Iris pigment epithelial cell (primary cell): ENCODE measurements at regions not wholly inside any gene's neighbourhood (a gene's known extent, or its start where the extent isn't known, plus 50 kb on each side); places are given as distances from the start of the nearest gene placed in this dataset.
A peak's percentile ranks its signal among the peaks of the same experiment; 100 is the strongest.

Source experiments
- DNase-seq: peaks from one replicate; pipeline ENCODE4 v3.0.0-alpha.2; 2011; ENCODE audit warnings: low read depth

DNA sequence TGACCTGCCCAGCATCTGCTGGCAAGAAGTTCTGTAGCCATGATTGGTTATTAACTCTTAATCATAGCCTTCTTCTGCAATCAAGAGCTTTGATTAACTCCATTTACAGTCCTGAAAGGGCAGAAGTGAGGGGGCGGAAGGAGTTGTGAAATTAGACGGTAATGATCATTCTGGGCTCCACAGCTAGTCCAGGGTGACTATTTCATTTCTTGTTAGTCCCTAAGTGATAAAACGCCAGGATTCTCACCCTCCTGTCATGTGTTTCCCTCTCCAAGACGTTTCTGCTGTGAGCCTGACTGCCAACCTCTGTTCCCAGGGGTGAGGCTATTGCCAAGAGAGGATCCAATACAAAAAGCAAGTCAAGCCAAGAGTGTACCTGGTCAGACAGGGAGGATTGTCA, 155.9 kb upstream of the IPO5 start:
- DNase-seq, result no peak

DNA sequence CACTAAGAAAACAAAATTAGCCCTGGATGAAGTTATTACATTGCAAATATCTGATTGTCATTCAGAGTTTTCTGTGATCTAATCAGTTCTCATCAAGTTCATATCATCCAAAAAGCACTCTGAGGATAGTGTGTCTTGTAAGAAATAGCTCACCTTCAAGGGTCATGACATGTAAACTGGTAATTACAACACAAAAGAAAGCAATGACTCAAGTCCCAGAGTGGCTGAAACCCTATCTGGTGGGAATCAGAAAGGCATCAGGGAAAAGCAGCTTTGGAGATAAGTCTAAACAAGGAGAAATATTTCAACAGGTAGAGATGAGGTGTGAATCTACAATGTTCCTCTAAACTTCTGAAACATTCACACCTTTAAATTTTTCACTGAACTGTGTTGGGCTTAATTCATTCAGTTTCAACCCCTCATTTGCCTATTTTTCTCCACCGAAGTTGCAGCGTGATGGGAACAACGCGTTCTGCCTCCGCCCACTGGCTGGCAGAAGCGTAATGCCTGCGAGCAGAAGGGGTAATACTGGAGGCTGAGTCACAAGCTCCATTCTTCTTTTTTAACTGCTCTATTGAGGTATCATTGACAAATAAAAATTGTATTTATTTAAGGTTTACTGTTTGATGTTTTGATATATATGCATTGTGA, 155.2 kb upstream of the IPO5 start:
- DNase-seq, result peak; percentile 9

DNA sequence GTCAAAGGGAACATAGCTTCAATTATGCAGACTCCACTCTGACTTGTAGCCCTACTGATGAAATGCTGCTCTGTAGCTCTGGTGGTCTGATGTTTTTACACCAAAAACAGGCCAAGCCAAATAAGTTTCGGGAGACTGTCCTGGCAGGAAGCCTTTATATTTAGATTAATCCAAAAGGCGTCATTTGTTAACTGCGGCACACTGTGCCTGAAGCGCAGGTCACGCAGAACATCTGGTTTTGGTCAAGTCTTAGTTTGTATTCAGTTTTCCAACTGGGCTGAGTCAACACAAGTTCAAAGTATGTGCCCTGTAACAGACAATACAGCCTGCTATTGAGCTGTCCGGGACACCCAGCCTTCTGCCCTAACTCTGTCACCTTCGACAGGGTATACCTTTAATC, 154.6 kb upstream of the IPO5 start:
- DNase-seq, result peak; percentile 12

DNA sequence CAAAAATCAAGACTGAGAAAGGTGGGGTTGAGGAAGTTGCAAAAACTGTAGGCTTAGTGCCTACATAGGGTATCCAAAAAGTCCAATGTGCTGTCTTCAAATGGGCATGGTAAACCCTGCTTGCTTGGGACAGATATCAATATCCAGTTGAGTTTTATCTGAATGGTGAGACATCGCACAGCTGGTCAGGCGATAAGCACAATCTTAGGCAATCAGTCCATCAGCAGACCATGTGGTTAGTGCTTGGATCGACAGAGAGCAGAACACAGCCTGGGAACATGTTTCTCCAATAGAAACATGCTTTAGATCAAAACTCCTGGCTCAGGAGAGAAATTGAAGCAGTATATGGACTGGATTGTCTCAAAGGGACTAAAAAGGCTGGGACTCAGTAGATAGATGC, 151.3 kb upstream of the IPO5 start:
- no peak for DNase-seq

DNA sequence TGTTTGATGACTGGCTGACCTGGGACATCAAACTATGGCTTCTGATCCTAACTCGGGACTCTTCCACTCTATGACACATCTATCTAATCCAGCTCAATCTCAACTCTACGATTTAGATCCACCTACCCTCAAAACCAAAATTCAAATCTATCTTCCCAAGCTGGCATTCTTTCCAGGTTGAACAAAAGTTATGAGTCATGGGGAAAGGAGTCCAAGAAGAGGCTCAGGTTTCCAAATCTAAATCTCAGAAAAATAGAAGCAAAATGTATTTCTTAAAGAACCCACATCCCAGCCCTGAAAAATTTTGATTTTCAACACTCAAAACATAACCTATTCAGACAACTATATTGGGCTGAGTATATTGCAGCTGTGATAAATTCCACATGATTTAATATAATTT, 143.9 kb upstream of the IPO5 start:
- DNase-seq, result peak; percentile 11

DNA sequence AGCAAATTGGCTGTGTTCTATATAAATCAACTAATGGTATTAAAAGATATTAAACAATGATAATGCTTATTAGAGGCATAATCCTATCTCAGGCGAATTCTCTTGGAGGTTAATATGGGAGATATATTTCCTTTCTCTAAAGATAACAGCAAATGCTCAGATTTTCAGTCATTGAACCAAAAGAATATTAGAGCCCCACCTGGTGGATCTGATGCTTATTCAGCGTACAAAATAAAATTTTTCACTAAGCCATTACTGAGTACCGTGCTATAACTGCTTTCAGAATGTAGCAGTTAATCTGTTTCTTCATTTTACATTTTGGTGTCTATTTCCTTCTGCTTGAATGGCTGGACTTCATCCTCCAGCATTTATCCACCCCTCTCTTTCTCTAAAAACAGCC, 143.3 kb upstream of the IPO5 start:
- peak; percentile 26 for DNase-seq

DNA sequence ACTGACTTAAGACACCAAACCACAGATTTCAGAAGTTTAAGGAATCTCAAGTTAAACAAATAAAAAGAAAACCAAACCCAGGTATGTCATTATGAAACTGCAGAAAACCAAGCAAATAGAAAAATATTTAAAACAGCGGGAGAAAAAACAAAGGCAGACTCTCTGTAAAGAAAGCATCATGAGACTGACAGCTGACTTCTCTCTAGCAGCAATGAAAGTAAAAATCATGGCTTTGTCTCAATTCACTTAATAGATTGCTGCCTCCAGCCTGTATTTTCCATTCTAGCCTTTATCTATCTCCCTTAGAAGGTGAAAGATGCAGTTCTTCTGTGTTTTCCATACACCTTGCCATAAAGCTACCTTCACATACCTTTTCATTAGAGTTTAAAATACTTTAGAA, 131.1 kb upstream of the IPO5 start:
- DNase-seq, result no peak

DNA sequence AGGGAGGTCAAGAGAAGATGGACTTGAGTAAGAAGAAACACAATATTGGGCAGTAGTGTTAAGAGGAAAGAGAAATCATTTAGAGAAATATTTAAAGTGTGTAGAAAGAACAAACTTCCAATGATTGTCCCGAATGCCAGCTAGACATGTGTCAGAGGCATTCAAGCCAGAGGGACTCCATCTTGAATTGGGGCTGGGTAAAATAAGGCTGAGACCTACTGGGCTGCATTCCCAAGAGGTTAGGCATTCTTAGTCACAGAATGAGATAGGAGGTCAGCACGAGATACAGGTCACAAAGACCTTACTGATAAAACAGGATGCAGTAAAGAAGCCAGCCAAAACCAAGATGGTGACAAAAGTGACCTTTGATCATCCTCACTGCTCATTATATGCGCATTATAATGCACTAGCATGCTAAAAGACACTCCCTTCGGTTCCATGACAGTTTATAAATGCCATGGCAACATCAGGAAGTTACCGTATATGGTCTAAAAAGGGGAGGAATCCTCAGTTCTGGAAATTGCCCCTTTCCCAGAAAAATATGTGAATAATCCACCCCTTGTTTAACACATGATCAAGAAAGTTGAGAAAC, 127.0 kb upstream of the IPO5 start:
- DNase-seq, result no peak

DNA sequence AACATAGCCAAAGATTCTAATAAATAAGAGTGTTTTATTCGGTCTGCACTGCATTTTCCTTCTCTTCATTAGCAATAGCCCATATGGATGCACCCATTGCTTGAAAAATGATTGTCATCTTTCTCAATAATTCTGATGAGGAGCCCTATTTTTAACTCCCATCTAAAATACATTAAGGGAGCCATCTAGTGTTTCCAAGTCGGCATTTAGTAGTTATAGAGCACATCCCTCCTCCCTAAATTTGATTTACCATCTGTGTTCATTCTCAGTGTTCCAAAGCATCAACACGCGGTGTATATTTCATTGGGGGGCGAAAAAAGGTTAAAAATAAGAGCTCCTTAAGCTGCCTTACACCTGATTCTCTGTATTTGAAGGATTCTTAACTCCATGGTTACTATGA, 119.2 kb upstream of the IPO5 start:
- DNase-seq, result no peak

DNA sequence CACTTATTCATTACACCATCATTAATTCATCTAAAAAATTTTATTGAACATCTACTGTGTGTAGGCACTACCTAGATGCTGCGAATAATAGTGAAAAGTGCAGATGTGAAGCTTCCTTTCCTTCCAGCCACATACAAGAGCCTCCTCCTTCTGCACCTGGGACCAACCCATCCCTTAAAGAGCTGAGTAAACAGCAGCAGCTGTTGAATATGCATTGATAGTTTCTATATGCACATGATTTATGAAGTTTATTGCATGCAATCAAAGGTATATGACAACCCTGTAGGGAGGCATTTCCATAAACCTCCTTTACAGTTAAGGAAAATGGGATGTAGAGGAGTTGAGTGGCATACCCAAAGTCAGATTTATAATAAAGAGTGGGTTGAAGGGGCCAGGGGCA, 110.3 kb upstream of the IPO5 start:
- no peak for DNase-seq

DNA sequence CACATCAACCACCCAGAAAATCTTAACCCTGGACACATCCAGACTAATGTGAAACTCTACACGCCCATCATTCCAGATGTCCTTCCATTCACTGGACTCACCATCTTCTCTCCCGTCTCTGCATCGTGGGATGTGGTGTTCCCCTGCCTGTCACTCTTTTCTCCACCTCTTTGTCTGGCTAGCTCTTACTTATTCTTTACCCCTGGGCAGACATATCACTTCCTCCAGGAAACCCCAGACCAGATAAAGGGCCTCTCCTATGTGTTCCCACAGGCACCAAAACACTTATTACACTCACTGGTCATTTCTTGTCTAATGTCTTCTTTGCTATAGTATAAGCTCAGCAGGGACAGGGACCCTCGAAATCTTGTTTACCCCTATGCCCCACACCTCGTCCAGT, 109.3 kb upstream of the IPO5 start:
- DNase-seq, result no peak

DNA sequence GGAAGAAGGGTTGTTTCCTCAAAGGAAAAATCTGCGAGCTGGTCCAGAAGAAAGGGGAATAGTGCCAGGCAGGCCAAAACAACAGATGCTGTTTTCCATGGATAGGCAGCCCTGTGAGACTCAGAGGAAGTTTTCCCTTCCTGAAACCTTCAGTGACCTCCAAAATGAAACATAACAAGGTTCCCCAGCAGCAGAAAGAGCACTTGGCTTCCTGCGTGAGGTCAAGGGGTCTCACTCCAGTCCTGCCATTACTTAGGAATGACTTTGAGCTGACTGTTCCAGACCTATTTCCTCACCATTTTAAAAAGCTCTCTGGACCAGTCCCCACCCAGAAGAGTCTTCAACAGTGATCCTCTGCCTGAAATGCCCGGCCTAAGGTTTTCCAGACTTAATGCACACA, 104.6 kb upstream of the IPO5 start:
- no peak for DNase-seq

DNA sequence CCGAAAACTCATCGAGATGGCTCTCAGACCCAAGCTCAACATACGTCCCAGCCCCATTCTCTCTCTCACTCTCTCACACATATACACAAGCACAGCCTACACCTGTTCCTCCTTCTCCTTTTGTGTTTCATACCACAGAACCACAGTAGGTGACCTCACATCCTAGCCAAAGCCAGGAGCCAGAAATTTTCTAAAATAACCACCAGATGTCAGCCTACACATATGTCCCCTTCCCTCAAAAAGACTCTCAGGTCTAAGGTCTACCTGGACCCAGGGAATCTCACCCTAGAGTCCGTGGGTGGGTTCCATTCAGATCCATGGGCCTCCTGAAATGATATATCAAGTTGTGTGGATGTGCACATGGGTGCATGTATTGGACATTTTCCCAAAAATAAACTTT, 104.2 kb upstream of the IPO5 start:
- peak; percentile 39 for DNase-seq

DNA sequence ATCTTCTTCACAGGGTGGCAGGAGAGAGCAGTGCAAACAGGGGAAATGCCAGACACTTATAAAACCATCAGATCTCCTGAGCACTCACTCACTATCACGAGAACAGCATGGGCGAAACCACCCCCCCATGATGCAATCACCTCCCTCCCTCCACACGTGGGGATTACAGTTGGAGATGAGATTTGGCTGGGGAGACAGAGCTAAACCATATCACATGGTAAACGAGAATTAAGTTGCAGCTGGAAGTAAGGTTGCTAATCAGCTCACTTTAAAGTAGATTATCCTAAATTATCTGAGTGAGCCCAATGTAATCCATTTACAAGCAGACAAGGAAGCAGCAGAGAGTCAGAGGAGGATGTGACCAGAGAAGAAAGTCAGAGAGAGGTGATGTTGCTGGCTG, 102.2 kb upstream of the IPO5 start:
- peak; percentile 26 for DNase-seq

DNA sequence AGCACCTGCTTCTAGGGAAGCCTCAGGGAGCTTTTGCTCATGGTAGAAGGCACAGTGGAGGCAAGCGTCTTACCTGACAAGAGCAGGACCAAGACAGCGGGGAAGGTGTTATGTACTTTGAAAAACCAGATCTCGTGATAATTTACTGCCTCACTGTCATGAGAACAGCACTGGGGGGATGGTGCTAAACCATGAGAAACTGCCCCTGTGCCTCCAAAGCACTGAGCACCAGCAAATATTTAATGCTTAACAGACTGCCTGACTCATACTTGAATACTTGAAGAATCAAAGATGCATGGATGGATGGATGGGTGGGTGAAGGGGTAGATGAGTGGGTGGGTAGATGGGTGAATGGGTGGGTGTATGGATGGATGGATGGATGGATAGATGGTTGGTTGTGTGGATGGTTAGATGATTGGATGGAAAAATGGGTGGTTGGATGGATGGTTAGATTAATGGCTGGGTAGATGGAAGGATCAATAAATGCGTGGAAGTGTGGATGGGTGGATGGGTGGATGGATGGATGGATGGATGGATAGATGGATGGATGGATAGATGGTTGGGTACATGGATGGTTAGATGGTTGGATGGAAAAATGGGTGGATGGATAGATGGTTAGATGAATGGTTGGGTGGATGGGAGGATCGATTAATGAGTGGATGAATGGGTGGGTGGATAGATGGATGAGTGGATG, 101.1 kb upstream of the IPO5 start:
- DNase-seq, result no peak

DNA sequence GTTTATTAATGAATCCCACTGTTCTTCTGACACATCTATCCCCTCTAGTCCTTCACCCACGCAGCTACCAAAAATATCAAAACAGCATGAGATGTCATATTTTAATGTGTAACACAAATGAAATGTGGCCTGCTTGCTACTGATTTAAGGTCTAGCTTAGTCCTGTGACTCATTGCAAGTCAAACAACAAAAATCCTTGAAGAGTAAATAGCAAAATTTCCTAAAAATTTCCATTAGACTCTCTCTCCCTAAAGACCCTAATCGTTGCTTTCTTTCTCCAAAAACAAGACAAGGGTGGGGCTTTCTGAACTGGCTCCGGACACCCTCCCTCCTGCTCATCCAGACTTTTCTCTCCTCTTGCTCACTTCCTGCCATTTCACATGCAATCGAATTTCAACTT, 99.9 kb upstream of the IPO5 start:
- peak; percentile 42 for DNase-seq

DNA sequence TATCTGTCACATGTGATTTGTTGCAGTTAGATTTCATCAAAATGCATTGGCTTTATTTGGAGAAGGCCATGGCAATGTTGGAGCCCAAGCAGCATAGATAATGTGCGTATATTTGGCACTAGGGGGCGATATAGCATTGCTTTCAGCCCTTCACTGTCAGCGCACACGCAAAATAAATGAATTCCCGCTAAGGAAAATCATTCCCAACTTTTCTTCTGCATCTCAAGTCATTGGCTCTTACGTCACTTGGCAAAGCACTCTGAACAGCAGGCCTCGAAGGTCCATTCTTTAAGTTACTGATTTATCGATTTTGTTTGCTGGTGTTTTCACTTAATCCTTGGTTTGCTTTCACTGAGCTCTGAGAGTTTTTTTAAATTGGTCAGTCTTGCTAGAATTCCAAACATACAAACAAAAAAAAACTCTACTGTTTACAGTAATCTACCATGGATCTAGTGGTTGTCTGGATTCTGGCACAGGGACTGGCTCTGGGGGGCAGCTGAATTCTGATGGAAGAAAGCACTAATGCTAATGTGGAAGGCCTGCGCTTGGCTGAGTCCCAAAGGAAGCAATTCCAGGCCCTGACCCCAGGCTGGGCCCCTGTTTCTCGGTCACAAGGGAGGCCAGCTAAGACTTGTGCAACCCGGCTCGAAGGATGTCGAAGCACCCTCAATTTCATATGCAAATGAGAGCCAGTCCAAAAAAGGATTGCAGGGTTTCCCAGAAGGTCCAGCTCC, 97.7 kb upstream of the IPO5 start:
- DNase-seq, result peak; percentile 71

DNA sequence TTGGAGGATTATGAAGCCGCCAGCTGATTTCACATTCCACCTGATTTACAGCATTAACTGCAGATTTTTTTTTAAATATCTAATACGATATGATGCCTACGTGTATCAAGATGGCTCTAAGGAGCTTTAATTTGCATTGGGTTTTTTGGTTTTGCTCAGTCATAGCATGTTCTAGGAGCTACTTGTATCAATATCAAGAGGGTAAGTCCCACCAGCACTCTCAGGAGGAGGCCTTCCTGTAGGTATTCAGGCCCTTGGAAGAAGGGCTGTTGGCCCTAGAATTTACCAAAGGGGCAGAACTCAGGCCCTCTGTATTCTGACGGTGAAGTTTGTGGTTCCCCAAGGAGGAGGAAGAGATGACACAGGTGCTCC, 97.2 kb upstream of the IPO5 start:
- no peak for DNase-seq

DNA sequence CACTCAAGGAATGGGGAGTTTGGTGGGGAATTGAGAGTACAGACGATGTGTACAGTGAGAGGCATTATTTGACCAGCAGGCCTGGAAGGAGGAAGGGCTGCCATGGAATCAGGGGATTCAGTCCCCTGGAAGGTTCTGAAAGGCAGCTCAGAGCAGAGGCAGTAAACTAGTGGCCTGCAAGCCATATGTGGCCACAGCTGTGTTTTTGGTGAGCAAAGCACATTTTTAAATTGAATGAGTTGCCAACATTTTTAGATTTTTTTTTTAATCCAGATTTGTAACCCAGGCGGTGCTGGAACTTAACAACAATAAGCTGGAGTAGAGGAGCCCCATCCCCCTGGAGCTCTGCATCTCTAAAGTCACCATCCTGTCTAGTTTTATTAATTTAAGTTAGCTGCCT, 95.3 kb upstream of the IPO5 start:
- no peak for DNase-seq

DNA sequence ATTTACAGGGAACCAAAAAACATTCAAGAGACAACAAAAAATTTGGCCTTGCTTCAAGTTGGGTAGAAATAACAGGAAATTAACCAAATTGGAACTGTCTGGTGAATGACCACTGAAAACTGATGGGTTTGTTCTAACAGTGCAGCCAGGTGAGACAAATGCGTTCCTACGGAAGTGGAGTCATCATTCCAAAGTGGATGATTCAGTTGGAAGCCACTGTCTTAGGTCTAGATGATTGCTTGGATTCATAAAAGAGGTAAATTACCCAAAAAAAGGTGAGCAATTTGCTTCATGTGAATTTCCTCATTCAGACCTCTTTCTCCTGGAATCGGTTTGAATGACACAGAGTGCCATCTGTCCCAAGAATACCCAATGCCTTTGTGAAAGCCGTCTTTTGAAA, 87.1 kb upstream of the IPO5 start:
- DNase-seq, result no peak

DNA sequence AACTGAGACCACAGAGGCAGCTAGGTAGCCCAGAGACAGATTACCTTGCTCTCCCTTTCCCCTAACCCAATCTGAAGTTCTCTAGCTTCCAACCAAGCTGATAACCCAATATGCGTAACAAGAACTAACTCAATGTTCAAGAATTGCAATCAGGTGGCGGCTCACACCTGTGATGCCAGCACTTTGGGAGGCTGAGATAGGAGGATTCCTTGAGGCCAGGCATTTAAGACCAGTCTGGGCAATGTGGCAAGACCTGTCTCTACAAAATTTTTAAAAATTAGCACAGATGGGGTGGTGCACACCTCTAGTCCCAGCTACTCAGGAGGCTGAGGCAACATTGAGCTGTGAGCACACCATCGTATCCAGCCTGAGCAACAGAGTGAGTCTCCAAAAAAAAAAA, 86.7 kb upstream of the IPO5 start:
- no peak for DNase-seq

DNA sequence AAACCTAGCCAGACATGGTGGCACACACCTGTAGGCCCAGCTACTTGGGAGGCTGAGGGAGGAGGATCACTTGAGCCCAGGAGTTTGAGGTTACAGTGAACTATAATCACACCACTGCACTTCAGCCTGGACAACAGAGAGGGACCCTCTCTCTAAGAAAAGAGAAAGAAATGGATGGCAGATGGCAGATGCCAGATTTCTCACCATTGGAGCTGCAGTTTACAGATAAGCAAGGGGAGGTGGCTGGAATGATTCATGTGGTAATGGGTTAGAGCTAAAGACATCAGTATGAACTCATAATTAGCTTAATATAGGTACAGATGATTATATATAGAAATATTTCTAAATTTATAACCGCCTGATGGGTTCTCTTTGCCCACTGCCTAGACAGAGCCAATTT, 80.1 kb upstream of the IPO5 start:
- no peak for DNase-seq

DNA sequence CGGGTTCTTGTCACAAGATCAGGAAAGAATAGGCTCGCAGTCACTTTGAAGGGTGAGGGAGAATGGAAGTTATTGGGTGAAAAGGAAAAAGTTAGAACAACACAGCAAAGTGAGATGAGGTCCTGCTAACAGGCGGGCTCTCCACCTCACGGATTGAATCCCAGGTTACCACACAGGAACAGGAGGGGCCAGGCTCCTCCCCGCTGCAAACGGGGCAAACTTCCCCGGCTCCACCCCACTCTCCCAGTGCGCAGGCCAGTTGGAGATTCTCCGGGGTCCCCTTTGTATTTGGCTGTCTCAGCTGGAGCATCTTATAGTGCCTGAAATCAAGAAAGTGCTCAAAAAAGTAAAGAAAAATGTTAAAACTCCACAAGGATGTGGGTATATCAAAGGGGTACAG, 78.3 kb upstream of the IPO5 start:
- no peak for DNase-seq
